SU-DHL-6 (cell line): ENCODE measurements at regions not wholly inside any gene's neighbourhood (a gene's known extent, or its start where the extent isn't known, plus 50 kb on each side); places are given as distances from the start of the nearest gene placed in this dataset.

Experiments used
- H2AFZ ChIP-seq: fragments of 200-600 bp; sonication (generic); 2 replicates; pipeline ENCODE4 v1.6.1; 2014; ENCODE audit warnings: low read depth, mild to moderate bottlenecking, moderate library complexity, mixed read lengths, antibody characterized with exemption, low read length; ENCODE audit not compliant: severe bottlenecking
- H3F3A ChIP-seq: fragments of 200-600 bp; shearing (Covaris generic); 2 replicates; pipeline ENCODE4 v1.6.0; 2016; ENCODE audit warnings: antibody characterized with exemption, mild to moderate bottlenecking; ENCODE audit not compliant: insufficient read depth
- H3K27ac ChIP-seq: fragments of 200-600 bp; sonication (generic); 2 replicates; pipeline ENCODE4 v1.5.1; 2016; ENCODE audit warnings: low read depth, mild to moderate bottlenecking, low read length, moderate library complexity, mixed read lengths
- H3K27me3 ChIP-seq: fragments of 200-600 bp; sonication (generic), shearing (Covaris generic); 2 replicates; pipeline ENCODE4 v1.6.0; 2014; ENCODE audit warnings: mild to moderate bottlenecking, low read length
- H3K36me3 ChIP-seq: fragments of 200-600 bp; sonication (generic); 2 replicates; pipeline ENCODE4 v1.6.1; 2014; ENCODE audit warnings: mild to moderate bottlenecking, low read length, mixed read lengths
- H3K4me2 ChIP-seq: fragments of 300-600, 200-600 bp; shearing (Covaris generic), sonication (generic); 2 replicates; pipeline ENCODE4 v1.6.0; 2014; ENCODE audit warnings: low read length, low read depth, mild to moderate bottlenecking; ENCODE audit not compliant: poor library complexity, severe bottlenecking
- H3K4me3 ChIP-seq: fragments of 200-600 bp; sonication (generic); 2 replicates; pipeline ENCODE4 v1.5.1; 2014; ENCODE audit warnings: antibody characterized with exemption, low read length, mild to moderate bottlenecking, mixed read lengths; ENCODE audit not compliant: insufficient read depth, poor library complexity, severe bottlenecking
- H3K79me2 ChIP-seq: fragments of 200-600 bp; sonication (generic); 2 replicates; pipeline ENCODE4 v1.6.1; 2014; ENCODE audit warnings: mild to moderate bottlenecking, low read length, moderate library complexity; ENCODE audit not compliant: insufficient read depth
- H3K9ac ChIP-seq: fragments of 200-600 bp; sonication (generic); 2 replicates; pipeline ENCODE4 v1.7.0; 2014; ENCODE audit warnings: mild to moderate bottlenecking, low read length
- H3K9me2 ChIP-seq: fragments of 200-600 bp; sonication (generic); replicated peaks from 2 replicates; pipeline ENCODE4 v1.6.1; 2014; ENCODE audit warnings: low read length; ENCODE audit not compliant: insufficient read depth
- H3K9me3 ChIP-seq: fragments of 200-600 bp; sonication (generic); 2 replicates; pipeline ENCODE4 v1.6.1; 2014; ENCODE audit warnings: low read length, mixed read lengths; ENCODE audit not compliant: insufficient read depth
- H4K20me1 ChIP-seq: fragments of 200-600 bp; sonication (generic); 2 replicates; pipeline ENCODE4 v1.6.1; 2014; ENCODE audit warnings: low read depth, mild to moderate bottlenecking, antibody characterized with exemption, low read length, moderate library complexity, mixed read lengths
- CTCF ChIP-seq: fragments of 200-600 bp; sonication (generic); IDR thresholded peaks from one replicate; pipeline ENCODE4 v1.5.1; 2017; ENCODE audit warnings: antibody characterized with exemption, mild to moderate bottlenecking, low read length, moderate library complexity; ENCODE audit not compliant: insufficient read depth, poor library complexity, severe bottlenecking
- EZH2phosphoT487 ChIP-seq: fragments of 200-600 bp; sonication (generic), shearing (Covaris generic); conservative IDR thresholded peaks from 2 replicates; pipeline ENCODE4 v1.6.1; 2018; ENCODE audit warnings: mild to moderate bottlenecking, antibody characterized with exemption, low read length, moderate library complexity, mixed read lengths

GRCh38 chr2:220442012-220442411 lies 814.6 kb downstream of the SLC4A3 start:
- H3K27ac ChIP-seq, result no peak overlapping the region
- H3K79me2 ChIP-seq, result no peaks in the 10 kb centered on the region
- no peak overlapping the region for H3K9ac ChIP-seq
- no peak overlapping the region for H3K4me2 ChIP-seq
- no peak overlapping the region for H2AFZ ChIP-seq
- H3K27me3 ChIP-seq, result no peaks in the 10 kb centered on the region
- H3K4me3 ChIP-seq, result no peak overlapping the region
- no peaks in the 10 kb centered on the region for H3K9me3 ChIP-seq
- no peaks in the 10 kb centered on the region for H4K20me1 ChIP-seq
- H3F3A ChIP-seq, result no peaks in the 10 kb centered on the region
- TF ChIP-seq CTCF (no peak), EZH2phosphoT487 (no peak)
- no peaks in the 10 kb centered on the region for H3K36me3 ChIP-seq
- no peaks in the 10 kb centered on the region for H3K9me2 ChIP-seq

DNA sequence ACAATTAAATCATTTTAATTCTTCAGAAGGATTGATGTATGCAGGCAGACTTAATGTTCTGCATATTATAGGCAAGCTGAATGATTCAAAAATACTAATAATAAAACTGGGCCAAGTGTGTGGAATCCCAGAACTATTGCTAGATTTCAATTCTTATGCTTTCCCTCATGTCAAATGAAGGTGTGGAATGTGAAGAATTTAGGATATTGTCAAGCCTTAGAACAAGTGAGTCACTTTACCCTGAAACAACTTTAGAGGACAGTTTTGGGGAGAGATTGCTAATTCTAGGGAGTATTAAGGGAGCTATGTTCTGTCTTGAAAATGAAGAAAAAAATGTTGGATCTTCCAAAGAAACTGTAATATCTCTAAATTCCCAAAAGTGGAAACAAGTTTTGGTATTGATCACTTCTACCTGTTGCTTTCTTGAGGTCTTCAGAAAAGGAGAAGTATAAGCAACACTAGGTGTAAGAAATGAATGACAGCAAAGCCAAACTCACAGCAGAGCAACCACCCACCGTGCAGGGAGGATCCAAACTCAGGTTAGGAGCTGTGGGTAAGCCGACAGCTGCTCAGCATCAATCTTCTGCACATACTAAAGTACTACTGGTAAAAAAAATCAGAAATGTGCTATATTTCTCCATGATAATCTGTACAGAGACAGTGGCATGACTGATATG lies 818.1 kb downstream of the SLC4A3 start:
- Histone ChIP-seq H4K20me1 (no peaks in the 10 kb centered on the region), H3K27ac (no peak overlapping the region), H3F3A (no peaks in the 10 kb centered on the region), H3K9me3 (no peaks in the 10 kb centered on the region), H2AFZ (no peak overlapping the region), H3K9me2 (no peaks in the 10 kb centered on the region), H3K4me3 (no peak overlapping the region), H3K27me3 (no peaks in the 10 kb centered on the region), H3K36me3 (no peaks in the 10 kb centered on the region), H3K9ac (no peak overlapping the region), H3K79me2 (no peaks in the 10 kb centered on the region), H3K4me2 (no peak overlapping the region)
- no peak for TF ChIP-seq EZH2phosphoT487
- TF ChIP-seq CTCF, result no peak

DNA sequence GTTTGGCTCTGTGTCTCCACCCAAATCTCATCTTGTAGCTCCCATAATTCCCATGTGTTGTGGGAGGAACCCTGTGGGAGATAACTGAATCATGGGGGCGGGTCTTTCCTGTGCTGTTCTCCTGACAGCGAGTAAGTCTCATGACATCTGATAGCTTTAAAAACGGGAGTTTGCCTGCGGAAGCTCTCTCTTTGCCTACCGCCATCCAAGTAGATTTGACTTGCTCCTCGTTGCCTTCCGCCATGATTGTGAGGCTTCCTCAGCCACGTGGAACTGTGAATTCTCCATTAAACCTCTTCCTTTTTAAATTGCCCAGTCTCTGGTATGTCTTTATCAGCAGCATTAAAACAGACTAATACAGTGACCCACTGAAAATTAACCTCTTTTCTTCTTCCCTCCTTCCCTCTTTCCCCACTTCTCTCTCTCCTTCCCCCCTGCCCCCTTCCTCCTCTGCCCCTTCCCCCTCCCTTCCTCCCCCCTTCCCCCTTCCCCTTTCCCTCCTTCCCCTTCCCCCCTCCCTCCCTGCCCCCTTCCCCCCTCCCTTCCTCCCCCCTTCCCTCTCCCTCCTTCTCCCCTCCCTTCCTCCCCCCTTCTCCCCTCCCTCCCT lies 818.8 kb downstream of the SLC4A3 start:
- Histone ChIP-seq H3K36me3 (no peaks in the 10 kb centered on the region), H3K4me3 (no peak overlapping the region), H3K9ac (no peak overlapping the region), H3K9me2 (no peaks in the 10 kb centered on the region), H3K79me2 (no peaks in the 10 kb centered on the region), H3K9me3 (no peaks in the 10 kb centered on the region), H3K27me3 (no peaks in the 10 kb centered on the region), H2AFZ (no peak overlapping the region), H3K27ac (no peak overlapping the region), H4K20me1 (no peaks in the 10 kb centered on the region), H3K4me2 (no peak overlapping the region), H3F3A (no peaks in the 10 kb centered on the region)
- no peak for TF ChIP-seq EZH2phosphoT487
- TF ChIP-seq CTCF, result no peak
